ENCODE measurements at regions not wholly inside any gene's neighbourhood (a gene's known extent, or its start where the extent isn't known, plus 50 kb on each side); places are given as distances from the start of the nearest gene placed in this dataset.

GRCh38 chr3:153354641-153355040 is 192.6 kb downstream of the RAP2B start:
- H3K4me3 ChIP-seq (ENCODE audit: low read depth, low read length, poor library complexity, severe bottlenecking), result no peak overlapping the region
- BruUV-seq (replicated peaks), result no TSS peak
- intact Hi-C loops (cut with micrococcal nuclease; ENCODE audit: unreplicated experiment), result no loop called here
- POLR2A ChIA-PET (ENCODE audit: low non-redundant PET), result no interaction called here
- TF ChIP-seq EZH2 (IDR thresholded peaks at IDR 0.05; ENCODE audit: borderline replicate concordance, low read depth, low read length, poor library complexity, severe bottlenecking) (no peak), CTCF (conservative IDR thresholded peaks at IDR 0.05; ENCODE audit: low read depth, low read length) (no peak)
- H3K36me3 ChIP-seq (ENCODE audit: insufficient read depth, low read length, poor library complexity, severe bottlenecking), result no peaks in the 10 kb centered on the region
- no peak overlapping the region for H3K27ac ChIP-seq (ENCODE audit: low read depth, low read length, poor library complexity, severe bottlenecking)
- H3K9me3 ChIP-seq (ENCODE audit: low read depth, low read length, poor library complexity, severe bottlenecking), result no peaks in the 10 kb centered on the region
- H3K27me3 ChIP-seq (replicated peaks; ENCODE audit: insufficient read depth, low read depth, low read length, poor library complexity), result no peaks in the 10 kb centered on the region
- no peak for DNase-seq (ENCODE audit: low spot score)
- CTCF ChIA-PET, result no interaction called here
- H3K4me1 ChIP-seq (ENCODE audit: insufficient read depth, low read length, poor library complexity, severe bottlenecking), result no peaks in the 10 kb centered on the region

- no peak for DNase-seq (ENCODE audit: low spot score)
- H3K4me3 ChIP-seq (ENCODE audit: low read depth, low read length, poor library complexity, severe bottlenecking), result no peak overlapping the region
- H3K9me3 ChIP-seq (ENCODE audit: low read depth, low read length, poor library complexity, severe bottlenecking), result no peaks in the 10 kb centered on the region
- CTCF ChIA-PET, result no interaction called here
- TF ChIP-seq EZH2 (IDR thresholded peaks at IDR 0.05; ENCODE audit: borderline replicate concordance, low read depth, low read length, poor library complexity, severe bottlenecking) (no peak), CTCF (conservative IDR thresholded peaks at IDR 0.05; ENCODE audit: low read depth, low read length) (no peak)
- no peaks in the 10 kb centered on the region for H3K27me3 ChIP-seq (replicated peaks; ENCODE audit: insufficient read depth, low read depth, low read length, poor library complexity)
- intact Hi-C loops (cut with micrococcal nuclease; ENCODE audit: unreplicated experiment), result no loop called here
- H3K36me3 ChIP-seq (ENCODE audit: insufficient read depth, low read length, poor library complexity, severe bottlenecking), result no peaks in the 10 kb centered on the region
- no TSS peak for BruUV-seq (replicated peaks)
- H3K27ac ChIP-seq (ENCODE audit: low read depth, low read length, poor library complexity, severe bottlenecking), result no peak overlapping the region
- no peaks in the 10 kb centered on the region for H3K4me1 ChIP-seq (ENCODE audit: insufficient read depth, low read length, poor library complexity, severe bottlenecking)
- POLR2A ChIA-PET (ENCODE audit: low non-redundant PET), result no interaction called here
Observed at GRCh38 chr3:153355559-153355958, 193.5 kb downstream of the RAP2B start.

GRCh38 chr3:153356908-153357307 is 194.9 kb downstream of the RAP2B start:
- CTCF ChIA-PET, result no interaction called here
- Histone ChIP-seq H3K9me3 (ENCODE audit: low read depth, low read length, poor library complexity, severe bottlenecking) (no peaks in the 10 kb centered on the region), H3K27me3 (replicated peaks; ENCODE audit: insufficient read depth, low read depth, low read length, poor library complexity) (no peaks in the 10 kb centered on the region), H3K4me1 (ENCODE audit: insufficient read depth, low read length, poor library complexity, severe bottlenecking) (no peaks in the 10 kb centered on the region), H3K27ac (ENCODE audit: low read depth, low read length, poor library complexity, severe bottlenecking) (no peak overlapping the region), H3K36me3 (ENCODE audit: insufficient read depth, low read length, poor library complexity, severe bottlenecking) (no peaks in the 10 kb centered on the region), H3K4me3 (ENCODE audit: low read depth, low read length, poor library complexity, severe bottlenecking) (no peak overlapping the region)
- POLR2A ChIA-PET (ENCODE audit: low non-redundant PET), result no interaction called here
- TF ChIP-seq CTCF (conservative IDR thresholded peaks at IDR 0.05; ENCODE audit: low read depth, low read length) (no peak), EZH2 (IDR thresholded peaks at IDR 0.05; ENCODE audit: borderline replicate concordance, low read depth, low read length, poor library complexity, severe bottlenecking) (no peak)
- BruUV-seq (replicated peaks), result no TSS peak
- intact Hi-C loops (cut with micrococcal nuclease; ENCODE audit: unreplicated experiment), result no loop called here
- no peak for DNase-seq (ENCODE audit: low spot score)
